Loucy (cell line): ENCODE measurements at regions not wholly inside any gene's neighbourhood (a gene's known extent, or its start where the extent isn't known, plus 50 kb on each side); places are given as distances from the start of the nearest gene placed in this dataset.

Experiments
- H2AFZ ChIP-seq: fragments of 200-600 bp; sonication (generic); 2 replicates; pipeline ENCODE4 v1.6.0; 2016; ENCODE audit warnings: antibody characterized with exemption, mild to moderate bottlenecking, low read length, moderate library complexity
- H3F3A ChIP-seq: fragments of 200-600 bp; 2 replicates; pipeline ENCODE4 v1.6.0; 2016; ENCODE audit warnings: antibody characterized with exemption, low read depth, mild to moderate bottlenecking
- H3K27me3 ChIP-seq: fragments of 200-600 bp; sonication (generic); 2 replicates; pipeline ENCODE4 v1.6.1; 2014; ENCODE audit warnings: low read length, mild to moderate bottlenecking; ENCODE audit not compliant: insufficient read depth, poor library complexity, severe bottlenecking
- H3K36me3 ChIP-seq: fragments of 200-600 bp; sonication (generic); 2 replicates; pipeline ENCODE4 v1.6.1; 2016; ENCODE audit warnings: low read length; ENCODE audit not compliant: insufficient read depth
- H3K4me1 ChIP-seq: fragments of 200-600 bp; sonication (generic); 2 replicates; pipeline ENCODE4 v1.5.1; 2014; ENCODE audit warnings: low read length, mild to moderate bottlenecking; ENCODE audit not compliant: insufficient read depth, poor library complexity, severe bottlenecking
- H3K4me2 ChIP-seq: fragments of 200-600 bp; sonication (generic); 2 replicates; pipeline ENCODE4 v1.6.0; 2014; ENCODE audit warnings: antibody characterized with exemption, low read length, low read depth, mild to moderate bottlenecking; ENCODE audit not compliant: poor library complexity, severe bottlenecking
- H3K4me3 ChIP-seq: fragments of 200-600 bp; sonication (generic); 2 replicates; pipeline ENCODE4 v1.5.1; 2014; ENCODE audit warnings: low read length, mild to moderate bottlenecking, mixed read lengths; ENCODE audit not compliant: poor library complexity, severe bottlenecking
- H3K79me2 ChIP-seq: fragments of 200-600 bp; sonication (generic); 2 replicates; pipeline ENCODE4 v1.6.1; 2014; ENCODE audit warnings: low read length; ENCODE audit not compliant: insufficient read depth
- H3K9ac ChIP-seq: fragments of 200-600 bp; sonication (generic); 2 replicates; pipeline ENCODE4 v1.6.0; 2014; ENCODE audit warnings: mild to moderate bottlenecking, low read depth, low read length, moderate library complexity; ENCODE audit not compliant: poor library complexity, severe bottlenecking
- H3K9me2 ChIP-seq: fragments of 200-600 bp; sonication (generic); replicated peaks from 2 replicates; pipeline ENCODE4 v1.6.1; 2016; ENCODE audit warnings: low read depth, low read length, mixed read lengths
- H3K9me3 ChIP-seq: fragments of 200-600 bp; sonication (generic); 2 replicates; pipeline ENCODE4 v1.6.1; 2014; ENCODE audit warnings: mild to moderate bottlenecking, antibody characterized with exemption, low read length, low read depth; ENCODE audit not compliant: insufficient read depth
- H4K20me1 ChIP-seq: fragments of 200-600 bp; sonication (generic); 2 replicates; pipeline ENCODE4 v1.6.0; 2014; ENCODE audit warnings: antibody characterized with exemption, low read length, mild to moderate bottlenecking; ENCODE audit not compliant: insufficient read depth, poor library complexity, severe bottlenecking
- EZH2phosphoT487 ChIP-seq: fragments of 200-600 bp; IDR thresholded peaks from 2 replicates; pipeline ENCODE4 v1.6.1; 2018; ENCODE audit warnings: antibody characterized with exemption, mild to moderate bottlenecking, moderate library complexity, borderline replicate concordance
- TF ChIP-seq, protein P1 (sequence below): fragments of 200-600 bp; sonication (generic); conservative IDR thresholded peaks from 2 replicates; pipeline ENCODE4 v1.5.1; 2014; ENCODE audit warnings: mild to moderate bottlenecking, antibody characterized with exemption, low read length

DNA sequence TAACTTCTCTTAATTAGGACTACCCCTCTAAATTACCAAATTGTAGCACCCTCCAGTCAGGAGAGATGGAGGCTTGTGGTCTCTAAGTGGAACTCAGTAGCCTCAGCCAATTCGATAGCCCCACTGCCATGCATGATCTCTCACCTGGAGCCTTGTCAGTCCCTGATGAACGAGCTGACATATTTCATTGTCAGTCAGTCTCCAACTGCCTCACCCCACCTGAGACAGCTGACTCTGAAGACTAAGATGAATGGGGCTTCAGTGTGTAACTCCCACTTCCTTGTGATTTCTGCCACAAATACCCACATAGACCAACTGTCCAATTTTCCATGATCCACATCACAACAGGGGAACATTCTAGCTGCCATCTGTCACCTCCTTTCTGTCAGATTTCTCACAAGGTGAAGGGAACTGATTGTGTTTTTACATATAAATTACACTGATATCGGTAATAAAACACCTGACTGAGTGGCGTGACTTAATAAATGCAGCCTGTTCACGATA lies 206.5 kb downstream of the FAM181B start:
- TF ChIP-seq, protein P1, sequence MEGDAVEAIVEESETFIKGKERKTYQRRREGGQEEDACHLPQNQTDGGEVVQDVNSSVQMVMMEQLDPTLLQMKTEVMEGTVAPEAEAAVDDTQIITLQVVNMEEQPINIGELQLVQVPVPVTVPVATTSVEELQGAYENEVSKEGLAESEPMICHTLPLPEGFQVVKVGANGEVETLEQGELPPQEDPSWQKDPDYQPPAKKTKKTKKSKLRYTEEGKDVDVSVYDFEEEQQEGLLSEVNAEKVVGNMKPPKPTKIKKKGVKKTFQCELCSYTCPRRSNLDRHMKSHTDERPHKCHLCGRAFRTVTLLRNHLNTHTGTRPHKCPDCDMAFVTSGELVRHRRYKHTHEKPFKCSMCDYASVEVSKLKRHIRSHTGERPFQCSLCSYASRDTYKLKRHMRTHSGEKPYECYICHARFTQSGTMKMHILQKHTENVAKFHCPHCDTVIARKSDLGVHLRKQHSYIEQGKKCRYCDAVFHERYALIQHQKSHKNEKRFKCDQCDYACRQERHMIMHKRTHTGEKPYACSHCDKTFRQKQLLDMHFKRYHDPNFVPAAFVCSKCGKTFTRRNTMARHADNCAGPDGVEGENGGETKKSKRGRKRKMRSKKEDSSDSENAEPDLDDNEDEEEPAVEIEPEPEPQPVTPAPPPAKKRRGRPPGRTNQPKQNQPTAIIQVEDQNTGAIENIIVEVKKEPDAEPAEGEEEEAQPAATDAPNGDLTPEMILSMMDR = no peak
- TF ChIP-seq EZH2phosphoT487 = no peak
- H2AFZ ChIP-seq = no peak overlapping the region
- no peaks in the 10 kb centered on the region for H3K9me2 ChIP-seq
- no peaks in the 10 kb centered on the region for H3K4me1 ChIP-seq
- H3K36me3 ChIP-seq = no peaks in the 10 kb centered on the region
- no peaks in the 10 kb centered on the region for H3F3A ChIP-seq
- H3K4me3 ChIP-seq = no peak overlapping the region
- H3K27me3 ChIP-seq = no peaks in the 10 kb centered on the region
- H3K9me3 ChIP-seq = no peaks in the 10 kb centered on the region
- H4K20me1 ChIP-seq = no peaks in the 10 kb centered on the region
- no peak overlapping the region for H3K4me2 ChIP-seq
- no peaks in the 10 kb centered on the region for H3K79me2 ChIP-seq
- H3K9ac ChIP-seq = no peak overlapping the region

- Histone ChIP-seq H3K36me3 (no peaks in the 10 kb centered on the region), H3K4me2 (no peak overlapping the region), H3K9me2 (no peaks in the 10 kb centered on the region), H3K4me3 (no peak overlapping the region), H4K20me1 (no peaks in the 10 kb centered on the region), H3F3A (no peaks in the 10 kb centered on the region), H3K9ac (no peak overlapping the region), H3K4me1 (no peaks in the 10 kb centered on the region), H2AFZ (no peak overlapping the region), H3K9me3 (no peaks in the 10 kb centered on the region), H3K27me3 (no peaks in the 10 kb centered on the region), H3K79me2 (no peaks in the 10 kb centered on the region)
- TF ChIP-seq, protein P1 = no peak
- no peak for TF ChIP-seq EZH2phosphoT487
Observed at GRCh38 chr11:82523141-82523540, 210.5 kb downstream of the FAM181B start.

- Histone ChIP-seq H2AFZ (no peak overlapping the region), H3K79me2 (no peaks in the 10 kb centered on the region), H3K9me2 (no peaks in the 10 kb centered on the region), H3K4me1 (no peaks in the 10 kb centered on the region), H4K20me1 (no peaks in the 10 kb centered on the region), H3K27me3 (no peaks in the 10 kb centered on the region), H3K9ac (no peak overlapping the region), H3K4me3 (no peak overlapping the region), H3K36me3 (no peaks in the 10 kb centered on the region), H3K4me2 (no peak overlapping the region), H3F3A (no peaks in the 10 kb centered on the region), H3K9me3 (no peaks in the 10 kb centered on the region)
- TF ChIP-seq, protein P1 = no peak
Observed at GRCh38 chr11:82521427-82521826, 212.2 kb downstream of the FAM181B start.
